ENCODE measurements at regions not wholly inside any gene's neighbourhood (a gene's known extent, or its start where the extent isn't known, plus 50 kb on each side); places are given as distances from the start of the nearest gene placed in this dataset.
"Not testable (repeated sequence)": the region's sequence is repeated elsewhere in the genome, so short reads cannot be mapped to it uniquely, and the experiment has no call there.

DNA sequence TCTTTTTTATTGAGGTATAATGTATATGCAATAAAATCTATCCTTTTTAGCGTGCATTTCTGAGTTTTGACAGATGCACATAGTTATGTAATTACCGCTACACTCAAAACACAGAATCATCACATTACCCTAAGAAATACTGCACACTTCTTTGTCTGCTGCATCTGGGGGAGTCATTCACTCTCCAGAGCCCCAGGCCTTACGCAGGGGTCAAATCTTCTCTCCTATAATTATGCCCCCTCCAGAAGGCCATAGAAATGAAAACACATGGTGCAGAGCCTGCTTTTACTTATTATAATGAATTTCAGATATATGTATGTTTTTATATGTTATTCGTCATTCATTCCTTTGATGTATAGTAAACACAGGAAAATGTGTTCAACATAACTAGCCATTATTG lies 296.5 kb upstream of the TMEM132C start:
- no peak overlapping the region for H3K9ac ChIP-seq (ENCODE audit: low read length in 3 of 3)
- no peak for FAIRE-seq
- intact Hi-C loops (cut with DNase I): no loop called here
- no peaks in the 10 kb centered on the region for H3K36me3 ChIP-seq (ENCODE audit: control insufficient read depth in 2 of 3, insufficient read depth in 3 of 3, low read length in 3 of 3)
- peaks cover 0 to 3% (median 0%) of the 10 kb centered on the region in 3 donors for H3K9me3 ChIP-seq (ENCODE audit: control insufficient read depth in 2 of 3, insufficient read depth in 1 of 3, low read length in 3 of 3)
- TF ChIP-seq CTCF (IDR thresholded peaks at IDR 0.05; ENCODE audit: borderline replicate concordance, extremely low read depth, insufficient read depth): no peak
- no peak for DNase-seq
- no peak overlapping the region for H3K27ac ChIP-seq (ENCODE audit: low read depth in 2 of 2, low read length in 2 of 2)
- no peaks in the 10 kb centered on the region for H3K4me1 ChIP-seq (ENCODE audit: control insufficient read depth in 2 of 3, insufficient read depth in 2 of 3, low read depth in 1 of 3, low read length in 3 of 3)
- H3K27me3 ChIP-seq (ENCODE audit: control insufficient read depth, insufficient read depth, low read length): no peaks in the 10 kb centered on the region
- H3K4me3 ChIP-seq (ENCODE audit: low read length in 3 of 3): no peak overlapping the region

- no peak for TF ChIP-seq CTCF (IDR thresholded peaks at IDR 0.05; ENCODE audit: borderline replicate concordance, extremely low read depth, insufficient read depth)
- Histone ChIP-seq H3K4me3 (ENCODE audit: low read length in 3 of 3) (no peak overlapping the region), H3K36me3 (ENCODE audit: control insufficient read depth in 2 of 3, insufficient read depth in 3 of 3, low read length in 3 of 3) (no peaks in the 10 kb centered on the region), H3K27me3 (ENCODE audit: control insufficient read depth, insufficient read depth, low read length) (no peaks in the 10 kb centered on the region), H3K9me3 (ENCODE audit: control insufficient read depth in 2 of 3, insufficient read depth in 1 of 3, low read length in 3 of 3) (no peaks in the 10 kb centered on the region), H3K9ac (ENCODE audit: low read length in 3 of 3) (no peak overlapping the region), H3K4me1 (ENCODE audit: control insufficient read depth in 2 of 3, insufficient read depth in 2 of 3, low read depth in 1 of 3, low read length in 3 of 3) (no peaks in the 10 kb centered on the region), H3K27ac (ENCODE audit: low read depth in 2 of 2, low read length in 2 of 2) (no peak overlapping the region)
- intact Hi-C loops (cut with DNase I): no loop called here
- FAIRE-seq (no peak), DNase-seq (no peak)
Observed at GRCh38 chr12:127980585-127980984, 286.4 kb upstream of the TMEM132C start.

- no peak for TF ChIP-seq CTCF (IDR thresholded peaks at IDR 0.05; ENCODE audit: borderline replicate concordance, extremely low read depth, insufficient read depth)
- intact Hi-C loops (cut with DNase I): no loop called here
- no peaks in the 10 kb centered on the region for H3K36me3 ChIP-seq (ENCODE audit: control insufficient read depth in 2 of 3, insufficient read depth in 3 of 3, low read length in 3 of 3)
- H3K9me3 ChIP-seq (ENCODE audit: control insufficient read depth in 2 of 3, insufficient read depth in 1 of 3, low read length in 3 of 3): no peaks in the 10 kb centered on the region
- H3K9ac ChIP-seq (ENCODE audit: low read length in 3 of 3): no peak overlapping the region
- FAIRE-seq (no peak), DNase-seq (no peak)
- no peak overlapping the region for H3K4me3 ChIP-seq (ENCODE audit: low read length in 3 of 3)
- H3K27me3 ChIP-seq (ENCODE audit: control insufficient read depth, insufficient read depth, low read length): no peaks in the 10 kb centered on the region
- H3K27ac ChIP-seq (ENCODE audit: low read depth in 2 of 2, low read length in 2 of 2): no peak overlapping the region
- no peaks in the 10 kb centered on the region for H3K4me1 ChIP-seq (ENCODE audit: control insufficient read depth in 2 of 3, insufficient read depth in 2 of 3, low read depth in 1 of 3, low read length in 3 of 3)
Observed at GRCh38 chr12:127981875-127982274, 285.1 kb upstream of the TMEM132C start.

DNA sequence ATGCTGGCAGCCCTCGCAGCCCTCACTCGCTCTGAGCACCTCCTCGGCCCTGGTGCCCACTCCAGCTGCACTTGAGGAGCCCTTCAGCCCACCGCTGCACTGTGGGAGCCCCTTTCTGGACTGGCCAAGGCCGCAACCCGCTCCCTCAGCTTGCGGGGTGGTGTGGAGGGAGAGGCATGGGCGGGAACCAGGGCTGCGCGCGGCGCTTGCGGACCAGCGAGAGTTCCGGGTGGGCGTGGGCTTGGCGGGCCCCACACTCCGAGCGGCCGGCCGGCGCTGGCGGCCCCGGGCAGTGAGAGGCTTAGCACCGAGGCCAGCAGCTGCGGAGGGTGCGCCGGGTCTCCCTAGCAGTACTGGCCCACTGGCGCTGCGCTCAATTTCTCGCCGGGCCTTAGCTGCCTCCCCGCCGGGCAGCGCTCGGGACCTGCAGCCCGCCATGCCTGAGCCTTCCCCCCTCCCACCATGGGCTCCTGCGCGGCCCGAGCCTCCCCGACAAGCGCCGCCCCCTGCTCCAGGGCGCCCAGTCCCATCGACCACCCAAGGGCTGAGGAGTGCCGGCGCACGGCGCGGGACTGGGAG lies 283.7 kb upstream of the TMEM132C start:
- FAIRE-seq; H3K9ac ChIP-seq (ENCODE audit: low read length in 3 of 3); intact Hi-C loops (cut with DNase I); H3K9me3 ChIP-seq (ENCODE audit: control insufficient read depth in 2 of 3, insufficient read depth in 1 of 3, low read length in 3 of 3); H3K4me1 ChIP-seq (ENCODE audit: control insufficient read depth in 2 of 3, insufficient read depth in 2 of 3, low read depth in 1 of 3, low read length in 3 of 3); H3K36me3 ChIP-seq (ENCODE audit: control insufficient read depth in 2 of 3, insufficient read depth in 3 of 3, low read length in 3 of 3); H3K27ac ChIP-seq (ENCODE audit: low read depth in 2 of 2, low read length in 2 of 2); H3K27me3 ChIP-seq (ENCODE audit: control insufficient read depth, insufficient read depth, low read length); H3K4me3 ChIP-seq (ENCODE audit: low read length in 3 of 3): not testable (repeated sequence)
- peak in 1 of 5 donors; percentile 65 for DNase-seq
